ENCODE measurements at regions not wholly inside any gene's neighbourhood (a gene's known extent, or its start where the extent isn't known, plus 50 kb on each side); places are given as distances from the start of the nearest gene placed in this dataset.

- TF ChIP-seq, protein P1, sequence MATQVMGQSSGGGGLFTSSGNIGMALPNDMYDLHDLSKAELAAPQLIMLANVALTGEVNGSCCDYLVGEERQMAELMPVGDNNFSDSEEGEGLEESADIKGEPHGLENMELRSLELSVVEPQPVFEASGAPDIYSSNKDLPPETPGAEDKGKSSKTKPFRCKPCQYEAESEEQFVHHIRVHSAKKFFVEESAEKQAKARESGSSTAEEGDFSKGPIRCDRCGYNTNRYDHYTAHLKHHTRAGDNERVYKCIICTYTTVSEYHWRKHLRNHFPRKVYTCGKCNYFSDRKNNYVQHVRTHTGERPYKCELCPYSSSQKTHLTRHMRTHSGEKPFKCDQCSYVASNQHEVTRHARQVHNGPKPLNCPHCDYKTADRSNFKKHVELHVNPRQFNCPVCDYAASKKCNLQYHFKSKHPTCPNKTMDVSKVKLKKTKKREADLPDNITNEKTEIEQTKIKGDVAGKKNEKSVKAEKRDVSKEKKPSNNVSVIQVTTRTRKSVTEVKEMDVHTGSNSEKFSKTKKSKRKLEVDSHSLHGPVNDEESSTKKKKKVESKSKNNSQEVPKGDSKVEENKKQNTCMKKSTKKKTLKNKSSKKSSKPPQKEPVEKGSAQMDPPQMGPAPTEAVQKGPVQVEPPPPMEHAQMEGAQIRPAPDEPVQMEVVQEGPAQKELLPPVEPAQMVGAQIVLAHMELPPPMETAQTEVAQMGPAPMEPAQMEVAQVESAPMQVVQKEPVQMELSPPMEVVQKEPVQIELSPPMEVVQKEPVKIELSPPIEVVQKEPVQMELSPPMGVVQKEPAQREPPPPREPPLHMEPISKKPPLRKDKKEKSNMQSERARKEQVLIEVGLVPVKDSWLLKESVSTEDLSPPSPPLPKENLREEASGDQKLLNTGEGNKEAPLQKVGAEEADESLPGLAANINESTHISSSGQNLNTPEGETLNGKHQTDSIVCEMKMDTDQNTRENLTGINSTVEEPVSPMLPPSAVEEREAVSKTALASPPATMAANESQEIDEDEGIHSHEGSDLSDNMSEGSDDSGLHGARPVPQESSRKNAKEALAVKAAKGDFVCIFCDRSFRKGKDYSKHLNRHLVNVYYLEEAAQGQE (IDR thresholded peaks at IDR 0.05; ENCODE audit: borderline replicate concordance), result no peak
- TF ChIP-seq TAF1 (IDR thresholded peaks at IDR 0.05; ENCODE audit: low read depth) (no peak), EZH2 (IDR thresholded peaks at IDR 0.05; ENCODE audit: borderline replicate concordance, insufficient read depth, low read length, poor library complexity, severe bottlenecking) (no peak), POLR2AphosphoS5 (IDR thresholded peaks at IDR 0.05) (no peak), EP300 (conservative IDR thresholded peaks at IDR 0.05; ENCODE audit: poor library complexity, severe bottlenecking) (peak; percentile 28), RAD21 (conservative IDR thresholded peaks at IDR 0.05) (no peak), SMC3 (conservative IDR thresholded peaks at IDR 0.05; ENCODE audit: poor library complexity) (no peak), MXI1 (conservative IDR thresholded peaks at IDR 0.05; ENCODE audit: poor library complexity, severe bottlenecking) (no peak)
- TF ChIP-seq, protein P2, sequence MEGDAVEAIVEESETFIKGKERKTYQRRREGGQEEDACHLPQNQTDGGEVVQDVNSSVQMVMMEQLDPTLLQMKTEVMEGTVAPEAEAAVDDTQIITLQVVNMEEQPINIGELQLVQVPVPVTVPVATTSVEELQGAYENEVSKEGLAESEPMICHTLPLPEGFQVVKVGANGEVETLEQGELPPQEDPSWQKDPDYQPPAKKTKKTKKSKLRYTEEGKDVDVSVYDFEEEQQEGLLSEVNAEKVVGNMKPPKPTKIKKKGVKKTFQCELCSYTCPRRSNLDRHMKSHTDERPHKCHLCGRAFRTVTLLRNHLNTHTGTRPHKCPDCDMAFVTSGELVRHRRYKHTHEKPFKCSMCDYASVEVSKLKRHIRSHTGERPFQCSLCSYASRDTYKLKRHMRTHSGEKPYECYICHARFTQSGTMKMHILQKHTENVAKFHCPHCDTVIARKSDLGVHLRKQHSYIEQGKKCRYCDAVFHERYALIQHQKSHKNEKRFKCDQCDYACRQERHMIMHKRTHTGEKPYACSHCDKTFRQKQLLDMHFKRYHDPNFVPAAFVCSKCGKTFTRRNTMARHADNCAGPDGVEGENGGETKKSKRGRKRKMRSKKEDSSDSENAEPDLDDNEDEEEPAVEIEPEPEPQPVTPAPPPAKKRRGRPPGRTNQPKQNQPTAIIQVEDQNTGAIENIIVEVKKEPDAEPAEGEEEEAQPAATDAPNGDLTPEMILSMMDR (IDR thresholded peaks at IDR 0.05; ENCODE audit: poor library complexity, severe bottlenecking), result no peak
These were observed 54.2 kb upstream of the USP1 start for GRCh38 chr1:62382658-62382955.

All from neural cell (in vitro differentiated cells).